ENCODE measurements at regions not wholly inside any gene's neighbourhood (a gene's known extent, or its start where the extent isn't known, plus 50 kb on each side); places are given as distances from the start of the nearest gene placed in this dataset.

DNA sequence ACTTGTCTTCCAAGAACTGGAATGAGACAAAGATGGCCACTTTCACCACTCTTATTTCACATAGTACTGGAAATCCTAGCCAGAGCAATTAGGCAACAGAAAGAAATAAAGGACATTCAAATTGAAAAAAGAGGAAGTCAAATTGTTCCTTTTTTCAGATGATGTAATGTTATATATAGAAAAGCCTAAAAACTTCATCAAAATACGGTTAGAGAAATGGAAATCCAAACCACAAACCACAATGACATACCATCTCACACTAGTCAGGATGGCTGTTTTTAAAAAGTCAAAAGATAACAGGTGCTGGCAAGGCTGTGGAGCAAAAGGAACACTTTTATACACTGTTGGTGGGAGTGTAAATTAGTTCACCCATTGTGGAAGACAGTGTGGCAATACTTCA lies 113.3 kb upstream of the SPRY2 start:
- intact Hi-C loops (cut with micrococcal nuclease), result no loop called here
- Mint-ChIP-seq H3K36me3 (peaks cover 0 to 10% of the 10 kb centered on the region in 2 donors), H3K27ac (peak overlapping the region in 6 of 7 donors; percentile 43 to 86 (median 64)), H3K4me3 (no peak overlapping the region), H3K4me1 (peaks cover 51% of the 10 kb centered on the region), H3K27me3 (ENCODE audit: low read depth in 3 of 3) (peaks cover 26 to 34% (median 31%) of the 10 kb centered on the region in 3 donors), H3K9me3 (peaks cover 0 to 8% (median 1%) of the 10 kb centered on the region in 7 donors)
- peak; percentile 73 to 91 (median 84) for DNase-seq
- Histone ChIP-seq H3K27ac (ENCODE audit: low read depth in 1 of 2, low read length in 2 of 2) (no peak overlapping the region), H3K9me3 (replicated peaks in 1 of 2; ENCODE audit: control insufficient read depth in 1 of 2, insufficient read depth in 1 of 2, low read length in 2 of 2) (peaks cover 0 to 5% of the 10 kb centered on the region in 2 donors), H3K27me3 (ENCODE audit: control insufficient read depth in 2 of 2, insufficient read depth in 2 of 2, low read length in 2 of 2) (peaks cover 18% of the 10 kb centered on the region in 2 donors), H3K9ac (ENCODE audit: insufficient read depth, low read length, poor library complexity, severe bottlenecking) (no peak overlapping the region), H4K20me1 (ENCODE audit: insufficient read depth, low read length) (no peaks in the 10 kb centered on the region), H3K4me3 (replicated peaks in 1 of 3; ENCODE audit: low read depth in 2 of 3, low read length in 3 of 3) (no peak overlapping the region), H3K4me1 (ENCODE audit: control insufficient read depth in 1 of 2, insufficient read depth in 2 of 2, low read length in 2 of 2) (peaks cover 40 to 45% of the 10 kb centered on the region in 2 donors), H3K4me2 (replicated peaks; ENCODE audit: extremely low read depth, low read length, poor library complexity, severe bottlenecking) (peak overlapping the region; percentile 14), H3K36me3 (replicated peaks in 1 of 2; ENCODE audit: control insufficient read depth in 1 of 2, insufficient read depth in 2 of 2, low read length in 2 of 2) (no peaks in the 10 kb centered on the region), H3K79me2 (ENCODE audit: insufficient read depth, low read length) (no peaks in the 10 kb centered on the region), H2AFZ (ENCODE audit: insufficient read depth, low read depth, low read length, poor library complexity, severe bottlenecking) (no peak overlapping the region)
- no CpG with 5 or more reads among the region's 1 CpG for WGBS (ENCODE audit: insufficient coverage)
- TF ChIP-seq, protein P1, sequence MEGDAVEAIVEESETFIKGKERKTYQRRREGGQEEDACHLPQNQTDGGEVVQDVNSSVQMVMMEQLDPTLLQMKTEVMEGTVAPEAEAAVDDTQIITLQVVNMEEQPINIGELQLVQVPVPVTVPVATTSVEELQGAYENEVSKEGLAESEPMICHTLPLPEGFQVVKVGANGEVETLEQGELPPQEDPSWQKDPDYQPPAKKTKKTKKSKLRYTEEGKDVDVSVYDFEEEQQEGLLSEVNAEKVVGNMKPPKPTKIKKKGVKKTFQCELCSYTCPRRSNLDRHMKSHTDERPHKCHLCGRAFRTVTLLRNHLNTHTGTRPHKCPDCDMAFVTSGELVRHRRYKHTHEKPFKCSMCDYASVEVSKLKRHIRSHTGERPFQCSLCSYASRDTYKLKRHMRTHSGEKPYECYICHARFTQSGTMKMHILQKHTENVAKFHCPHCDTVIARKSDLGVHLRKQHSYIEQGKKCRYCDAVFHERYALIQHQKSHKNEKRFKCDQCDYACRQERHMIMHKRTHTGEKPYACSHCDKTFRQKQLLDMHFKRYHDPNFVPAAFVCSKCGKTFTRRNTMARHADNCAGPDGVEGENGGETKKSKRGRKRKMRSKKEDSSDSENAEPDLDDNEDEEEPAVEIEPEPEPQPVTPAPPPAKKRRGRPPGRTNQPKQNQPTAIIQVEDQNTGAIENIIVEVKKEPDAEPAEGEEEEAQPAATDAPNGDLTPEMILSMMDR (IDR thresholded peaks at IDR 0.05), result no peak

DNA sequence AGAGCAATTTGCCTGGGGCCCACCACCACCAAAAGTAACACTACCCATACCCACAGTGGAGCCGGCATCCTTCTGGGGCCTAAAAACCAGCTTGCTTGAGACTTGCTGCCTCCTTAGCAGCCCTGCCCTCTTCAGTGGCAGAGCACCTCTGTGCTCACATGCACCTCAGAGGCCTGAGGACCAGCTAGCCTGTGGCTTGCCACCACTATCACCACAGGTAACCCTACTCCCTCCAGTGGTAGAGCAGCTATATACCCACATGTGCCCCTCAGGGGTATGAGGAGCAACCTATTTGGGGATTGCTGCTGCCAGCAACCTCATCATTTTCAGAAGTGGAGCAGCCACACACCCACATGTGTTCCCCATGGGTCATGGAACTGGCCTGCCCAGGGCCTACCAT lies 111.4 kb upstream of the SPRY2 start:
- H3K9me3 Mint-ChIP-seq, result peaks cover 0 to 8% (median 2%) of the 10 kb centered on the region in 7 donors
- no peak overlapping the region for H3K4me3 ChIP-seq (replicated peaks in 1 of 3; ENCODE audit: low read depth in 2 of 3, low read length in 3 of 3)
- no peaks in the 10 kb centered on the region for H3K79me2 ChIP-seq (ENCODE audit: insufficient read depth, low read length)
- no peak overlapping the region for H3K9ac ChIP-seq (ENCODE audit: insufficient read depth, low read length, poor library complexity, severe bottlenecking)
- peaks cover 0 to 13% of the 10 kb centered on the region in 2 donors for H3K36me3 Mint-ChIP-seq
- H2AFZ ChIP-seq (ENCODE audit: insufficient read depth, low read depth, low read length, poor library complexity, severe bottlenecking), result no peak overlapping the region
- peaks cover 31 to 32% of the 10 kb centered on the region in 2 donors for H3K4me1 ChIP-seq (ENCODE audit: control insufficient read depth in 1 of 2, insufficient read depth in 2 of 2, low read length in 2 of 2)
- H3K27ac Mint-ChIP-seq, result no peak overlapping the region
- H3K4me1 Mint-ChIP-seq, result peaks cover 49% of the 10 kb centered on the region
- no peak overlapping the region for H3K27ac ChIP-seq (ENCODE audit: low read depth in 1 of 2, low read length in 2 of 2)
- DNase-seq, result no peak
- peaks cover 19 to 35% (median 27%) of the 10 kb centered on the region in 3 donors for H3K27me3 Mint-ChIP-seq (ENCODE audit: low read depth in 3 of 3)
- no peak overlapping the region for H3K4me3 Mint-ChIP-seq
- TF ChIP-seq, protein P1 (IDR thresholded peaks at IDR 0.05), result no peak
- no peaks in the 10 kb centered on the region for H4K20me1 ChIP-seq (ENCODE audit: insufficient read depth, low read length)
- no peaks in the 10 kb centered on the region for H3K36me3 ChIP-seq (replicated peaks in 1 of 2; ENCODE audit: control insufficient read depth in 1 of 2, insufficient read depth in 2 of 2, low read length in 2 of 2)
- 100% methylated on average over 1 of the region's 1 CpG for WGBS (ENCODE audit: insufficient coverage)
- intact Hi-C loops (cut with micrococcal nuclease), result no loop called here
- peaks cover 13 to 14% of the 10 kb centered on the region in 2 donors for H3K27me3 ChIP-seq (ENCODE audit: control insufficient read depth in 2 of 2, insufficient read depth in 2 of 2, low read length in 2 of 2)
- H3K4me2 ChIP-seq (replicated peaks; ENCODE audit: extremely low read depth, low read length, poor library complexity, severe bottlenecking), result no peak overlapping the region
- peaks cover 0 to 5% of the 10 kb centered on the region in 2 donors for H3K9me3 ChIP-seq (replicated peaks in 1 of 2; ENCODE audit: control insufficient read depth in 1 of 2, insufficient read depth in 1 of 2, low read length in 2 of 2)

Data from CD14-positive monocyte (primary cell).